ENCODE measurements at regions not wholly inside any gene's neighbourhood (a gene's known extent, or its start where the extent isn't known, plus 50 kb on each side); places are given as distances from the start of the nearest gene placed in this dataset.

DNA sequence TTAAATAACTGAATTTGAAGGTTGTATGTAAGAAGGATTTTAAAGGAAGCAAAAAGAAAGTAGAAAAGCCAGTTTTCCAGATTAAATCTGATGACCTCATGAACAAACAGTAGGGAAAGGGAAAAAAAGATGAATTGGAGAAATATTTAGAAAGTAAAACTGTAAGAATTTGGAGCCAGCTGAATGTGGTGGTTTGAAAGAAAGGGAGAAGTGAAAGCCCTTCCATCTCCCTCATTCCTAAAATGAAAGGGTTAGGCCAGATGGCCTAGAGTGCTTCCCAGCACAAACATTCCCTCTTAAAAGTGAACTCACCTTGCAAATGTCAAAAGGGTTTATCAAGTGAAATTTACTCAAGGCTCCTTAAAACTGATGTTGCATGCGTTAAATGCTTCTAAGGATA lies 139.3 kb upstream of the COL21A1 start:
- no peak overlapping the region for H3K4me3 ChIP-seq (ENCODE audit: low read depth, low read length)
- TF ChIP-seq, protein P1, sequence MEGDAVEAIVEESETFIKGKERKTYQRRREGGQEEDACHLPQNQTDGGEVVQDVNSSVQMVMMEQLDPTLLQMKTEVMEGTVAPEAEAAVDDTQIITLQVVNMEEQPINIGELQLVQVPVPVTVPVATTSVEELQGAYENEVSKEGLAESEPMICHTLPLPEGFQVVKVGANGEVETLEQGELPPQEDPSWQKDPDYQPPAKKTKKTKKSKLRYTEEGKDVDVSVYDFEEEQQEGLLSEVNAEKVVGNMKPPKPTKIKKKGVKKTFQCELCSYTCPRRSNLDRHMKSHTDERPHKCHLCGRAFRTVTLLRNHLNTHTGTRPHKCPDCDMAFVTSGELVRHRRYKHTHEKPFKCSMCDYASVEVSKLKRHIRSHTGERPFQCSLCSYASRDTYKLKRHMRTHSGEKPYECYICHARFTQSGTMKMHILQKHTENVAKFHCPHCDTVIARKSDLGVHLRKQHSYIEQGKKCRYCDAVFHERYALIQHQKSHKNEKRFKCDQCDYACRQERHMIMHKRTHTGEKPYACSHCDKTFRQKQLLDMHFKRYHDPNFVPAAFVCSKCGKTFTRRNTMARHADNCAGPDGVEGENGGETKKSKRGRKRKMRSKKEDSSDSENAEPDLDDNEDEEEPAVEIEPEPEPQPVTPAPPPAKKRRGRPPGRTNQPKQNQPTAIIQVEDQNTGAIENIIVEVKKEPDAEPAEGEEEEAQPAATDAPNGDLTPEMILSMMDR (IDR thresholded peaks at IDR 0.05; ENCODE audit: low read depth, low read length): no peak

- TF ChIP-seq, protein P1 (IDR thresholded peaks at IDR 0.05; ENCODE audit: low read depth, low read length): no peak
- no peak overlapping the region for H3K4me3 ChIP-seq (ENCODE audit: low read depth, low read length)
Observed at GRCh38 chr6:56385981-56386593, 138.7 kb upstream of the COL21A1 start.

- TF ChIP-seq, protein P1 (IDR thresholded peaks at IDR 0.05; ENCODE audit: low read depth, low read length): no peak
- H3K4me3 ChIP-seq (ENCODE audit: low read depth, low read length): no peak overlapping the region
Observed at GRCh38 chr6:56383160-56383559, 135.8 kb upstream of the COL21A1 start.

DNA sequence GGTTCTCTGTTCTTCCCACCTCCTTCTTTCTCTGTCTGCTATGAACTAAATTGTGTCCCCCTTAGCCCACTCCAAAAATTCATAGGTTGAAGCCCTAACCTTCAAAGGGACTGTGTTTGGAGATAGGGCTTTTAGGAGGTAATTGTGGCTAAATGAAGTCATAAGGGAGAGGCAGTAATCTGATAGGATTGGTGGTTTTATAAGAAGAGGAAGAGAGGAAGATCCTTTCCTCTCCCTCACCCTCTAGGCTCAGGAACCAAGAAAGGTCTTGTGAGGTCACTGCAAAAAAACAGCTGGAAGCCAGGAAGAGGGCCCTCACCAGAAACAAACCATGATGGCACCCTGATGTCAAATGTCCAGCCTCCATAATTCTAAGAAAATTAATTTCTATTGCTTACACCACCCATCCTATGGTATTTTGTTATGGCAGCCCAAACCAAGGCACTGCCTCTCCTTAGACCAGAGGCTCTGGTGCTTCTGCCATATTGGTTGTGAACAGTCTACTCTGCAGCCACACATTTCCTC lies 135.1 kb upstream of the COL21A1 start:
- H3K4me3 ChIP-seq (ENCODE audit: low read depth, low read length): no peak overlapping the region
- TF ChIP-seq, protein P1 (IDR thresholded peaks at IDR 0.05; ENCODE audit: low read depth, low read length): no peak

GRCh38 chr6:56381801-56382251 lies 134.4 kb upstream of the COL21A1 start:
- H3K4me3 ChIP-seq (ENCODE audit: low read depth, low read length): no peak overlapping the region
- TF ChIP-seq, protein P1 (IDR thresholded peaks at IDR 0.05; ENCODE audit: low read depth, low read length): no peak

- TF ChIP-seq, protein P1 (IDR thresholded peaks at IDR 0.05; ENCODE audit: low read depth, low read length): no peak
- no peak overlapping the region for H3K4me3 ChIP-seq (ENCODE audit: low read depth, low read length)
Observed at GRCh38 chr6:56380476-56380875, 133.1 kb upstream of the COL21A1 start.

DNA sequence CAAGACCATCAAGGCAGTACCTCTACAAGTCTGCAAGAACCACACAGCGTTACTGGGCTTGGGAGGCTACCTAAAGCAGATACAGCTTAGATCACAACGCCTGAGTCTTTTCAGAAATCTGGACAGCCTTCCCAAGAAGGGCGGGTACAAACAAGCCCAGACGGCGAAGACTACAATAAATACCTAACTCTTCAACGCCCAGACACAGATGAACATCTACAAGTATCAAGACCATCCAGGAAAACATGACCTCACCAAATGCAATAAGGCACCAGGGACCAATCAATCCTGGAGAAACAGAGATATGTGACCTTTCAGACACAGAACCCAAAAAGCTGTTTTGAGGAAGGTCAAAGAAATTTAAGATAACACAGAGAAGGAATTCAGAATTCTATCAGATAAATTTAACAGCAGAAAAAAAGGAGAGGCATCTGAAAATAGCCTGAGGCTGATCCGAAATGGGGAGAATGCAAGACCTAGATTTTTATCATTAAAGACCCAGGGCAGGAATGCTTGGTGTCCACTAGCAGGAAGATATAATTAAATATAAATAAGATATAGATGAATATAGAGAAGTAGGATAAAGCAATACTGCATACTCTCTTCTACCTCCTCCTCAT lies 131.7 kb upstream of the COL21A1 start:
- TF ChIP-seq, protein P1 (IDR thresholded peaks at IDR 0.05; ENCODE audit: low read depth, low read length): no peak
- H3K4me3 ChIP-seq (ENCODE audit: low read depth, low read length): no peak overlapping the region

All from WI38 (cell line).